ENCODE measurements at regions not wholly inside any gene's neighbourhood (a gene's known extent, or its start where the extent isn't known, plus 50 kb on each side); places are given as distances from the start of the nearest gene placed in this dataset.

- no peak for DNase-seq
These were observed 280.2 kb upstream of the PITRM1 start for GRCh38 chr10:3452683-3453361.

- DNase-seq, result no peak
These were observed 279.6 kb upstream of the PITRM1 start for GRCh38 chr10:3452173-3452626.

DNA sequence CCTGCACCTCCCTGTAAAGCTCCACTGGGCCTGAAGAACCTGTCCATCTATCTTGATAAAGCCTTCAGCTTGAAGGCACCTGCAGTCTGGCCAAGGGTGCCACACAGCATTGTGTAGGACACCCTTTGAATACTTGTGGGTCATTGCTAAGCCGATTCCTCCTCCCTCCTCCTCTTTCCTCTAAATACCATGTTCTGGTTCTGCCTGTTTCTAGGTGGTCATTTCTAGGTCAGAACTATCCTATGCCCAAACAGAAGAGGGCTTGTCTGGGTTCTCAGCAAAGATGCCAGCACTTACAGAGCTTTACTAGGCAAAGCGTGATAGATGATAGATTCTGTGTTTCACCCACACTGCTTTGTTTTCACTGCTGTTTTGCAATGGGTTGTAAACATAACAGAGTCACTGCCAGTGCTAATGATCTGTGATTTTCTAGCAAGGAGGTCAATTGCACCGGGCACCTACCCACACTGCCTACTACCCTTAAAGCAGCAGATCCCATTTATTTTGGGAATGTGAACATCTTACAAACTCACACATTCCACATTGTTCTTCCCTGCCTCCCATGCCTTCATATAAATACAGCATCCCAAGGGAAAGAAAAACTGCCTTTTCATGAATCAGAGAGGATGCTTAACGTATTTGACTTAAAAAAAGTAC is 279.1 kb upstream of the PITRM1 start:
- DNase-seq, result no peak

DNA sequence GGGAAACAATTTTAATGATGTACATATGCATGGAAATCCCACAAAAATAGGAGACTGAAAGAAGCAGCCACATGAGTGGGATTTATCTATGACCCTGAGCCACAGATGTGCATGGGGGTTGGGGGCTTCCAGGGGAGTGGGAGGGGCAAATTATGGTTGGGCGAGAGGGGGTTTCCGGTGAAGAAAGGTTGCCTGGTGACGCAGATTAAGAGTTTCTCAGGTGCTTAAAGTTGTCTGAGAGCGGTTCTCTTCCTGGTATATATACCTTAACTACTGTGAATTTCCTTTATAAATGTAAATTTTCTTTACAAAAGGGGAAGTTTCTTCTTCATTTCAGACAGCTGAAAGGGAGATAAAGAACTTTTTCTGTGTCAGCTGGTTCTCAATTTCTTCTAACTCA is 273.6 kb upstream of the PITRM1 start:
- no peak for DNase-seq

DNA sequence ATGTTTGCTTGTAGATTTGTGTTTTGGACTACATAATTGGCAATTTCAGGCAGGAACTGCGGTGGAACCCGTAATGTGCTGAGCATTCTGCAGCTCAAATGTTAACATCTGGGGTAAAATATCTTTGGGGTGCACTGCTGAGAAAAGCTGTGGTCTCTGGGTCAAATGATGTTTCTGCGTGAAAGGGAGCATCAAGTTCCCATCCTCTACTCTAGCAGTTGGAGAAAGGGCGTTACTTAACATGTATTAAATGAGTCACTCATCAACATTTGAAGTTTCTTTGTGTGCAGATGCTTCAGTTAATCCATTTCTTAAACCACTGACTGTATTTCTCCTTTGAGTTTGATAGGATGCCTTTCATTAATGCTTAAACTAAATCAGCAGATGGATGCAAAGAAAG is 273.1 kb upstream of the PITRM1 start:
- DNase-seq, result no peak

- DNase-seq, result no peak
These were observed 269.9 kb upstream of the PITRM1 start for GRCh38 chr10:3442451-3442990.

DNA sequence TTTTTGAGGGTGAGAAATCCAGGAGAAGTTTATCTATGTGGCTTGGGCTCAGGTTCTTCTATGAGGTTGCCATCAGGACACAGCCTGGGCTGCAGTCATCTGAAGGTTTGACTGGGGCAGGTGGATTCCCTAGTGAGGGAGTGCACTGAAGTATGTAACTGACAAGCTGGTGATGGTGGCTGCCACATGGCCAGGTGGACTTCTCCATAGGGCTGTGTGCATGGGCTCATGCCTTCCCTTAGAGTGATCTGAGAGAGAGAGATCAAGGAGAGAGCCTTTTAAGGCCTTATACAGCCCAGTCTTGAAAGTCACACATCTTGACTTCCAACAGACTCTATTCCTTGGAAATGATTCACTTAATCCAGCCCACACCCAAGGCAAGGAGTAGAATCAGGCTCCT is 266.6 kb upstream of the PITRM1 start:
- no peak for DNase-seq

- no peak for DNase-seq
These were observed 266.0 kb upstream of the PITRM1 start for GRCh38 chr10:3438606-3439005.

DNA sequence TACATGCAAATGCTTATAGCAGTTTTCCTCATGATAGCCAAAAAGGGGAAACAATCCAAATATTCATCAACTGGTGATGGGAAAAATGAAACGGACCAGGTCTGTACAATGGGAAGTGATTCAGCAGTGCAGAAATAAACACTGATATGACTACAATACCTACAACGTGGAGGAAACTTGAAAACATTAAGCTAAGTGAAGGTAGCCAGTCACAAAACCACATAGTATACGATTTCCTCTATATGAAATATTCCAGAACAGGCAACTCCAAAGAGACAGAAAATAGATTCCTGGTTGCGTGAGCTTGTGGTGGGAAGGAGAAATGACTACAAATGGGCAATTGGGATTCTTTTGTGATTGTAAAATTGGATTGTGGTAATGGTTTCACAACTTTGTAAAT is 263.1 kb upstream of the PITRM1 start:
- DNase-seq, result no peak

GRCh38 chr10:3433988-3434387 is 261.4 kb upstream of the PITRM1 start:
- no peak for DNase-seq

DNA sequence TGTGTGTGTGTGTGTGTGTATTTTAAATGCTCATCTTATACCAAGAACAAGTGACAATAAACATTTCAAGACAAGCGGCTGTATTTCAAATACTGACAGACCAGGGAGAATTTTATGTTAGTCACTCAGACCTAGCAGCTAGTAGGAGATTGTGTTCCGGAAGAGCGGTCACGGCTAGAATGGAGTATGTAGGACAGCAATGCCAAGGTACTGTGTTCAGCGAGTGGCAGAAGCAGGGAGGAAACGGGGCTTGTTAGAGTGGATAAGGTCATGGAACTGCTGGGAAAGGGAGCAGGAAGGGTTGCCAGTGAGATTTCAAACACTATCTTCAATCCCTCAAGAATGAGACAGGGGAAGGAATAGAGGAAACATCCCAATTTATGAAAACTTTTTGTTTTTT is 260.5 kb upstream of the PITRM1 start:
- no peak for DNase-seq

DNA sequence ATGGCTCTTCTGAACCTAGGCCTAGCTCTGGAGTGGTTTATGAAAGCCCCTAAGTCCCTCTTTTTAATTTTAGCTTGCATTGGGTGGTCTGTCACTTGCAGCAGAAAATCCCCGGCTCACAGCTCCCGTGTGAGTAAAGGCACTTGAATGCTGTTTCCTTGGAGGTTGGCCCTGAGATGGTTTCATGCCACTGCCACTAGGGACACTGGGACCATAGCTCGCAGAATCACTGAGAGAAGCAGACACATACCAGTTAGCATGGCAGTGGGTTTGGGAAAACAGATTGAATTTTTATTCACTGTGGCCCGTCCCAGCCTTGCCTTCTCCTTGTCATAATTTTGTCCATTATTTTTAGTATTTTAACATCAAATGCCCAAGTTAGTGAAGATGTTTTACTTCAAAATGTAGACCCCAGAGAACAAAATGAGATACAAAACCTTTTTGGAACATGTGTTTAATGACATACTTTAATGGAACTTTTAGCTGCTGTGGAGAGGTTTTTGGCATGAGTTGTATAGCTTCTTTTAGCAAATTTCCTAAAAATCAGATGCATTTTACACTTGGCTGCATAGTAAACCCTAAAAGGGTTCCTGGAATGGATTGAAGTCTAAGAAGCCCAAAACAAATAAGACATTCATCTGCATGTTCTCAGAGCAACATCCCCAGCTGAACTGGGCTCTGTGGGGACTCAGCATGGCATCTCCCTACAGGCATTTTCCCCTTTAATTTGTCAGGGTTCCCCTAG is 259.7 kb upstream of the PITRM1 start:
- no peak for DNase-seq

- DNase-seq, result no peak
These were observed 257.9 kb upstream of the PITRM1 start for GRCh38 chr10:3430501-3430900.

DNA sequence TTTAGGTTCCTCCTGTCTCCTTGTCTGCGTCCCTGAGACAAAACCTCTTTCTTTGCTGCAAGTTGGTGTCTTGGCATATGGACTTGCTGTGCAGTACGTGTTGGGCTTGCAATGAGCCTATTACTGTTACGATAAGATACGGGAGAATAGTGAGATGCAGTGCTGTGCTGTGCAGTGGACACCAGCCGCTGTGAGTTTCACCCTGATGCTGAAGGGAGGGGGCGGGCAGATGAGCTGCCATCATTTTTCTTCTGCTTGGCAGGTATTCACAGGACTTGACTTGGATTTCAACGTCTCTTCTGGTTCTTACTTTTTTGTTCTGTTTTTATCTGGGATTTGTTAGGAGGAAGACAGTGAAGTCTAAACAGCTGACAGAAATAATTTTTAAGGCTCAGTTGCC is 257.1 kb upstream of the PITRM1 start:
- no peak for DNase-seq

- no peak for DNase-seq
These were observed 256.2 kb upstream of the PITRM1 start for GRCh38 chr10:3428826-3429225.

- no peak for DNase-seq
These were observed 255.4 kb upstream of the PITRM1 start for GRCh38 chr10:3427950-3428354.

GRCh38 chr10:3427347-3427746 is 254.8 kb upstream of the PITRM1 start:
- no peak for DNase-seq

GRCh38 chr10:3426190-3426845 is 253.7 kb upstream of the PITRM1 start:
- DNase-seq, result no peak

- no peak for DNase-seq
These were observed 253.1 kb upstream of the PITRM1 start for GRCh38 chr10:3425716-3426115.

DNA sequence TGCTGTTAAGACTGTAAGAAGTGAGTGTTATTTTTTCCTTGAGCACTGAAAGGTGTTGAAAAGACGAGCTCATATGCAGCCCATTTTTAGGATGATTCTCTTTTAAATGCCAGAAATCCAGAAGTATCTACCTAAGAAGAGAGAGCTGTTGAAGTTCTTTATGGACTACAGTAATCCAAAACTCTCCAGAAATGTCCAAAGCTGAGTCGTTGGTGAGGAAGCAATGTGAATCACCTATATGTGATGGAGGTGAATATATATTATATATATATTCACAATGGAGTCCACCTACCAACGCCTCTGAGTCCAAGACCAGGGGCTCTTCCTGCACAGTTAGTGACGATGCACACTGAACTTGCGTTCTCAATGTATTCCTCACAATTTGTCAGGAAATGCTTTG is 252.7 kb upstream of the PITRM1 start:
- no peak for DNase-seq

- no peak for DNase-seq
These were observed 251.7 kb upstream of the PITRM1 start for GRCh38 chr10:3424111-3424851.

DNA sequence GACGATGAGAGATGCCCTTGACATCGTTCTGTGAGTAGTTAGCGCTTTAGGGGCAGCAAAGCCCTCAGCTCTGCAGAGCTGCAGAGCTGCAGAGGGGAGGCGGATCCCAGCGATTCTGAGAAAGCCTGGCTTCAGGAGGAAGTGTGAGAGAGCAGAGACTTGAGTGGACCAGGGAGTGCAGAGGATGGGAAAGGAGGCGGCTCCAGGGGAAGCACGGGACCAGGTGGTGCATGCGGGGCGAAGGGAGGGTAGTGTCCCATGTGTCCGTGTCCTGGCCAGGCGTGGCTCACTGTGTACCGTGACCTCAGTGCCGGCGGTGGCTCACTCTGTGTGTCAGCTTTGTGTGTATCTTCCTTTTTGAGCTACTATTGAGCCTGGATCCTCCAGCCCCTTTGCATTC is 250.8 kb upstream of the PITRM1 start:
- DNase-seq, result no peak

DNA sequence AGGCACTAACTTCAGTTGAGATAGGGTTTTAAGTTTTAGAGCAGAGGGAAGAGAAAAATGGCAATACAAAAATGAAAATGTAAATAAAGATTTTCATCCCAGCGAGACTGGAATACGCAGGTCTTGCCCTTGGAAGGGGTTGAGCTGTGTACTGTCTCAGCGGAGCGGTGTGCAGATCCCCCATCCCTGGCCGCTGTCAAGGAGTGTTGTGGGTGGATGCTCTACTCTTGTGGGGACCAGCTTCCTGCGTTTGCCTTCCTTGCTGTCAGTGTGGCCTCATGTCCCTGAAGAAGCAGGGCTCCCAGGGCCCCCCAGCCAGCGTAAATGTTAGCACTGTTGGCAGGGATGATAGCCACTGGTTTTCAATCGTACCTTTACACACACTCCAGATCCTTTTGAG is 249.7 kb upstream of the PITRM1 start:
- no peak for DNase-seq

Data from CD4-positive, alpha-beta T cell treated with Interleukin-17A for 4 hours (primary cell).